SK-N-MC (cell line): ENCODE measurements at regions not wholly inside any gene's neighbourhood (a gene's known extent, or its start where the extent isn't known, plus 50 kb on each side); places are given as distances from the start of the nearest gene placed in this dataset.

Source experiments
- EZH2 ChIP-seq: fragments of 200-600 bp; sonication (generic); IDR thresholded peaks from one replicate; pipeline ENCODE4 v1.6.1; 2017; ENCODE audit warnings: antibody characterized with exemption
- FOXP2 ChIP-seq: optimal IDR thresholded peaks from 2 replicates; pipeline ENCODE3; 2011; ENCODE audit warnings: mild to moderate bottlenecking, moderate library complexity; ENCODE audit not compliant: insufficient read depth; ENCODE audit errors: extremely low read length, control extremely low read depth
- POLR2AphosphoS5 ChIP-seq: IDR thresholded peaks from 2 replicates; pipeline ENCODE4 v1.6.1; 2012; ENCODE audit warnings: mild to moderate bottlenecking, low read depth, low read length, borderline replicate concordance

GRCh38 chr6:91280494-91280830 is 693.6 kb upstream of the MAP3K7 start:
- TF ChIP-seq EZH2 (no peak), POLR2AphosphoS5 (no peak), FOXP2 (no peak)
